Stimulated activated naive CD4-positive, alpha-beta T cell (primary cell): ENCODE measurements at regions not wholly inside any gene's neighbourhood (a gene's known extent, or its start where the extent isn't known, plus 50 kb on each side); places are given as distances from the start of the nearest gene placed in this dataset.
"Not testable (repeated sequence)": the region's sequence is repeated elsewhere in the genome, so short reads cannot be mapped to it uniquely, and the experiment has no call there.

Experiments used
- DNase-seq, 6 experiments: peaks; one replicate each; lab custom pipeline; 2025; lab: John Stamatoyannopoulos, UW

- no peak for DNase-seq
Observed at GRCh38 chr3:150357923-150358607, 50.0 kb upstream of the TSC22D2 start.

GRCh38 chr3:150357140-150357539, 51.0 kb upstream of the TSC22D2 start:
- DNase-seq: no peak

GRCh38 chr3:150355574-150355973, 52.5 kb upstream of the TSC22D2 start:
- DNase-seq: no peak

GRCh38 chr3:150352931-150353330, 55.2 kb upstream of the TSC22D2 start:
- DNase-seq: no peak

GRCh38 chr3:150351398-150351797, 56.7 kb upstream of the TSC22D2 start:
- no peak for DNase-seq

- no peak for DNase-seq
Observed at GRCh38 chr3:150349314-150350097, 58.6 kb upstream of the TSC22D2 start.

GRCh38 chr3:150348500-150348899, 59.6 kb upstream of the TSC22D2 start:
- no peak for DNase-seq

- no peak for DNase-seq
Observed at GRCh38 chr3:150346981-150347863, 60.9 kb upstream of the TSC22D2 start.

GRCh38 chr3:150346266-150346665, 61.8 kb upstream of the TSC22D2 start:
- DNase-seq: no peak

GRCh38 chr3:150345021-150345538, 63.0 kb upstream of the TSC22D2 start:
- DNase-seq: no peak

GRCh38 chr3:150344079-150344759, 63.9 kb upstream of the TSC22D2 start:
- DNase-seq: no peak

- no peak for DNase-seq
Observed at GRCh38 chr3:150342896-150343467, 65.1 kb upstream of the TSC22D2 start.

GRCh38 chr3:150341891-150342290, 66.2 kb upstream of the TSC22D2 start:
- DNase-seq: no peak

- not testable (repeated sequence) for DNase-seq
Observed at GRCh38 chr3:150336363-150336762, 71.7 kb upstream of the TSC22D2 start.

GRCh38 chr3:150335631-150336030, 72.5 kb upstream of the TSC22D2 start:
- no peak for DNase-seq

GRCh38 chr3:150334974-150335373, 73.1 kb upstream of the TSC22D2 start:
- DNase-seq: no peak

- DNase-seq: no peak
Observed at GRCh38 chr3:150333477-150333876, 74.6 kb upstream of the TSC22D2 start.

- DNase-seq: no peak
Observed at GRCh38 chr3:150331978-150332568, 76.0 kb upstream of the TSC22D2 start.

GRCh38 chr3:150330872-150331271, 77.2 kb upstream of the TSC22D2 start:
- no peak for DNase-seq

GRCh38 chr3:150330174-150330573, 77.9 kb upstream of the TSC22D2 start:
- no peak for DNase-seq

GRCh38 chr3:150329408-150329807, 78.7 kb upstream of the TSC22D2 start:
- no peak for DNase-seq
